Pancreas (tissue), 10 donors: ENCODE measurements at regions not wholly inside any gene's neighbourhood (a gene's known extent, or its start where the extent isn't known, plus 50 kb on each side); places are given as distances from the start of the nearest gene placed in this dataset.

Source experiments
- ATAC-seq, 4 donors: fragments of 200-7000 bp; cut with Tn5 transposase; one replicate each; pipeline versions ENCODE4 v1.8.0 to v1.9.1; 2020; ENCODE audit warnings: mild to moderate bottlenecking in 4 of 4, moderate library complexity in 4 of 4
- DNase-seq, 6 donors: peaks; one replicate each; pipeline ENCODE4 v3.0.0-alpha.2; 2020
- FAIRE-seq: peaks from 2 replicates; lab custom pipeline; 2012; peaks lifted over from hg19 to GRCh38; lab: Jason Lieb, UNC
- H3K27ac ChIP-seq, 4 donors: fragments of 200-600 bp; sonication (generic); 1 replicate in 3 of 4; 2 replicates in 1 of 4; pipeline versions ENCODE4 v1.5.0 to v1.8.0; 2020
- H3K27me3 ChIP-seq, 4 donors: fragments of 200-600 bp; one replicate each; pipeline ENCODE4 v1.8.0; 2021
- H3K36me3 ChIP-seq, 3 donors: fragments of 200-600 bp; sonication (generic) in 1 of 3; one replicate each; pipeline versions ENCODE4 v1.5.0 to v1.8.0; 2020 to 2021
- H3K4me1 ChIP-seq, 3 donors: fragments of 200-600 bp; one replicate each; pipeline ENCODE4 v1.8.0; 2021
- H3K4me3 ChIP-seq, 4 donors: fragments of 200-600 bp; sonication (generic) in 2 of 4; one replicate each; pipeline versions ENCODE4 v1.5.0 to v1.8.0; 2020 to 2021
- H3K9me3 ChIP-seq, 4 donors: fragments of 200-600 bp; one replicate each; pipeline ENCODE4 v1.8.0; 2021
- WGBS, 2 donors: extraction: QIAGEN DNeasy Blood & Tissue Kit; methylation state at CpG; one replicate each; pipeline ENCODE4 v1.1.7; 2013; 5-methylcytosine and 5-hydroxymethylcytosine counted together
- intact Hi-C, 3 donors: fragments of 100-400 bp; cut with DNase I; formaldehyde crosslinking; loops; one replicate each; pipeline versions ENCODE4 v1.11.1 to v1.14.2; 2022
- TF ChIP-seq, protein P1 (sequence below), 4 donors: fragments of 200-600 bp; sonication (generic) in 3 of 4; IDR thresholded peaks; one replicate each; pipeline versions ENCODE4 v1.5.0 to v1.8.0; 2021; ENCODE audit warnings: antibody characterized with exemption in 4 of 4
- donor health status: healthy with polysubstance abuse.
- donor health status: DM: no; HTN: no; CAD: no; lungs with moderate emphysema.
- donor health status: DM: no; HTN: no; CAD: no.
- donor health status: control.
- donor health status: control.
- donor health status: Bipolar disorder and iron deficiency.
- donor health status: DM: yes; HTN: yes; CAD: no.
- donor health status: DM: no; HTN: no; CAD: no.
- donor health status: DM: no; HTN: no; CAD: no.
- donor health status: DM: yes; HTN: yes; CAD: no.

DNA sequence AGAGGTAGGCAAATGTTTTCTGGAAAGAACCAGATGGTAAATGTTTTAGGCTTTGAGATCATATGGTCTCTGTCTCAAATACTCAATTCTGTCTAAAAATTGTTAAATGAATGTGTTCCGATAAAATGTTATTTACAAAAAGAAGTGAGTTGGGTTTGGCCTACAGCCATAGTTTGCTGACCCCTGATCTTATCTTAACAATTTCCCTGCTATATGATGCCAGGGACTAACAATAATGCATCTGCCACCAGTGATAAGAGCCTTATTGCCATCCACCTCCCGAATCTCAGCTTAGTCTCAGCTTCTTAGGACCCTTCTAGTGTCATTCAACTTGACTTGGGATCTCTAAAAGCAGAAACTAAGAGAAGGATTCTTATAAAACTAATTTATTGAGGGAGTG lies 208.5 kb upstream of the ADGRL2 start:
- ATAC-seq (no peak), FAIRE-seq (no peak), DNase-seq (no peak)
- H3K27ac ChIP-seq, result no peak overlapping the region
- H3K27me3 ChIP-seq, result no peaks in the 10 kb centered on the region
- H3K4me1 ChIP-seq, result peaks cover 0 to 5% (median 5%) of the 10 kb centered on the region in 3 donors
- 69 to 78% methylated on average over 2 of the region's 2 CpGs for WGBS, 2 donors
- H3K36me3 ChIP-seq, result no peaks in the 10 kb centered on the region
- TF ChIP-seq, protein P1, sequence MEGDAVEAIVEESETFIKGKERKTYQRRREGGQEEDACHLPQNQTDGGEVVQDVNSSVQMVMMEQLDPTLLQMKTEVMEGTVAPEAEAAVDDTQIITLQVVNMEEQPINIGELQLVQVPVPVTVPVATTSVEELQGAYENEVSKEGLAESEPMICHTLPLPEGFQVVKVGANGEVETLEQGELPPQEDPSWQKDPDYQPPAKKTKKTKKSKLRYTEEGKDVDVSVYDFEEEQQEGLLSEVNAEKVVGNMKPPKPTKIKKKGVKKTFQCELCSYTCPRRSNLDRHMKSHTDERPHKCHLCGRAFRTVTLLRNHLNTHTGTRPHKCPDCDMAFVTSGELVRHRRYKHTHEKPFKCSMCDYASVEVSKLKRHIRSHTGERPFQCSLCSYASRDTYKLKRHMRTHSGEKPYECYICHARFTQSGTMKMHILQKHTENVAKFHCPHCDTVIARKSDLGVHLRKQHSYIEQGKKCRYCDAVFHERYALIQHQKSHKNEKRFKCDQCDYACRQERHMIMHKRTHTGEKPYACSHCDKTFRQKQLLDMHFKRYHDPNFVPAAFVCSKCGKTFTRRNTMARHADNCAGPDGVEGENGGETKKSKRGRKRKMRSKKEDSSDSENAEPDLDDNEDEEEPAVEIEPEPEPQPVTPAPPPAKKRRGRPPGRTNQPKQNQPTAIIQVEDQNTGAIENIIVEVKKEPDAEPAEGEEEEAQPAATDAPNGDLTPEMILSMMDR (IDR thresholded peaks at IDR 0.05), result no peak
- intact Hi-C loops, result no loop called here
- no peak overlapping the region for H3K4me3 ChIP-seq
- H3K9me3 ChIP-seq, result no peaks in the 10 kb centered on the region

DNA sequence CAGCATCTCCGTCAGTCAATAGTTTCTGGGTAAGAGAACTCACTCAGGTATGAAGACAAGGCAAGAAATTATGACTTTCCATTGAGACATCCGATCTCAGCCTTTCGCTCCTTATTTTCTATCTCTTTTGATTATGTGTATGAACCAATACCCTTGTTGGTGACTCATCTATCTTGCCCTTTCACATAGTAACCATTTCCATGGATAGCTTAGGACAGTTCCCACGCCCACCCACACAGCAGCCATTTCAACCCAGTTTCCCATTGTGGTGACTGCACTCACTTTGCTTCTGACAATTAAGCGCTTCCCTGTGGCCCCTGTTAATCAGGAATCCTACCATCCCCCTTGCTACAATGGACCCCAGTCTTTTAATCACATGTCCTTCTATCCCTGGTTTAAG lies 210.6 kb upstream of the ADGRL2 start:
- Histone ChIP-seq H3K27ac (no peak overlapping the region), H3K4me1 (peaks cover 0 to 5% (median 5%) of the 10 kb centered on the region in 3 donors), H3K27me3 (no peaks in the 10 kb centered on the region), H3K36me3 (no peaks in the 10 kb centered on the region), H3K4me3 (no peak overlapping the region), H3K9me3 (no peaks in the 10 kb centered on the region)
- WGBS, 2 donors, result 51 to 93% methylated on average over 5 of the region's 5 CpGs
- ATAC-seq (no peak), DNase-seq (no peak), FAIRE-seq (no peak)
- intact Hi-C loops, result no loop called here
- TF ChIP-seq, protein P1 (IDR thresholded peaks at IDR 0.05), result no peak

DNA sequence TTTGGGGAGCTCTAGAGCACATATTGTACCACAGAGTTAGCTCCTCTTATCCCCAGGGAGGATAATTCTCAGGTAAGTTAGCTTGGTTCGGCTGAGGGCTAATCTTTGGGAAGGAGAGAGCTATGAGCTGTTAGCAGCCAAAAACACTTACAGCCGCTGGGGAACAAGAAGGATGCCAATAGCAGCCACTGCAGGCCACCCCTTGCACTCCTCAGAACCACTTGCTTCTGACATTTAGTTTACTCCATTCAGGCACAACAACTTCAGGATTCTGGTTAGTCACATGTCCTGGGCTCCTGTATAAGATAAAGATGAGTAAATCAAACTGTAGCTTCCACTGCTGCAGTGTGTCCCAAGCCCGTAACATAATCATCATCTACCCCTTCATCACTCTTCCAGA lies 212.6 kb upstream of the ADGRL2 start:
- Histone ChIP-seq H3K36me3 (no peaks in the 10 kb centered on the region), H3K27me3 (no peaks in the 10 kb centered on the region), H3K4me3 (no peak overlapping the region), H3K9me3 (no peaks in the 10 kb centered on the region), H3K27ac (no peak overlapping the region), H3K4me1 (no peaks in the 10 kb centered on the region)
- WGBS, 2 donors, result 77 to 91% methylated on average over 3 of the region's 3 CpGs
- no peak for FAIRE-seq
- TF ChIP-seq, protein P1 (IDR thresholded peaks at IDR 0.05), result no peak
- DNase-seq, result no peak
- intact Hi-C loops, result no loop called here
- no peak for ATAC-seq

DNA sequence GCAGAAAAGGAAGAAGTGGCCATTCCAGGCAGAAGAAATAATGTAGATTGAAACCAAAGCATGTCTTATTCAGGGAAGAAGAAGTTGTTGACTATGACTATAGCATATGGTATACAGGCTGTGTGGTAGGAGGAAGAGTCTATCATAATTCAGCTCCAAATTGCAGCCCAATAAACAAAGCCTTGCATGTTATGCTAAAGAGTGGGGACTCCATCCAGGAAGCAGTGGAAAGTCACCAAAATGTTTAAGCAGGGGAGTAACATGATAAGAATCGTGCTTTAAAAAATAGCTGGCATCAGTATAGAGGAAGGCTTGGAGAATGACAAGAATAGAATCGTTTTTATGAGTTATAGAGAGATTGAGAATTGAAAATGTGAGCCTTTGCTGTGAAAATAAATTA lies 213.3 kb upstream of the ADGRL2 start:
- no peaks in the 10 kb centered on the region for H3K9me3 ChIP-seq
- no peak for DNase-seq
- 50 to 53% methylated on average over 2 of the region's 2 CpGs for WGBS, 2 donors
- no peak overlapping the region for H3K4me3 ChIP-seq
- no peak overlapping the region for H3K27ac ChIP-seq
- no peaks in the 10 kb centered on the region for H3K4me1 ChIP-seq
- H3K27me3 ChIP-seq, result no peaks in the 10 kb centered on the region
- no peak for FAIRE-seq
- no peaks in the 10 kb centered on the region for H3K36me3 ChIP-seq
- intact Hi-C loops, result no loop called here
- TF ChIP-seq, protein P1 (IDR thresholded peaks at IDR 0.05), result no peak
- no peak for ATAC-seq

DNA sequence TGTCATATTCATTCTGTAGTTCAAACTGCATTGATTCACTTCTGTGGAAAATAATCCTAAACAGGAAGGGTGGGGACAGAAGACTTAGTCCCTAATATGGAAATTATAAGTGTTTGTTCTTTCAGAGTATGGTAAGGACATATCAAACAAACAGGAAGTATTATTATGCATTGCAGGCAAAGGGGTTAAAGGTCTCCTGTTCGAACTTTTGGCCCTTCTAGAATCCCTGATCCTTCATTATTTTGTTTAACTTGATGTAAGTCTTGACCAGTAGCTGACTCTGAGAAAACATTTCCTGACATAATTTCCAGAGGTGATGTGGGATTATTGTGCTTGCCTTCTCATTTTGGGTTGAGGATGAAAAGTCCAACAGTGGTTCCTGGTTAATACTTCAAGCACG lies 215.4 kb upstream of the ADGRL2 start:
- 62 to 86% methylated on average over 2 of the region's 2 CpGs for WGBS, 2 donors
- no peak for ATAC-seq

More for the DNA sequence above, 215.4 kb upstream of the ADGRL2 start:
- Histone ChIP-seq H3K4me1 (no peaks in the 10 kb centered on the region), H3K27me3 (no peaks in the 10 kb centered on the region), H3K4me3 (no peak overlapping the region), H3K27ac (no peak overlapping the region), H3K36me3 (no peaks in the 10 kb centered on the region), H3K9me3 (no peaks in the 10 kb centered on the region)
- TF ChIP-seq, protein P1 (IDR thresholded peaks at IDR 0.05), result no peak
- intact Hi-C loops, result no loop called here
- DNase-seq, result no peak
- FAIRE-seq, result no peak
